Inflammatory macrophage treated with lipopolysaccharide for 4 hours (primary cell): ENCODE measurements at regions not wholly inside any gene's neighbourhood (a gene's known extent, or its start where the extent isn't known, plus 50 kb on each side); places are given as distances from the start of the nearest gene placed in this dataset.
"Not testable (repeated sequence)": the region's sequence is repeated elsewhere in the genome, so short reads cannot be mapped to it uniquely, and the experiment has no call there.

Experiments used
- DNase-seq: peaks from one replicate; pipeline ENCODE4 v3.0.0-alpha.2; 2020

DNA sequence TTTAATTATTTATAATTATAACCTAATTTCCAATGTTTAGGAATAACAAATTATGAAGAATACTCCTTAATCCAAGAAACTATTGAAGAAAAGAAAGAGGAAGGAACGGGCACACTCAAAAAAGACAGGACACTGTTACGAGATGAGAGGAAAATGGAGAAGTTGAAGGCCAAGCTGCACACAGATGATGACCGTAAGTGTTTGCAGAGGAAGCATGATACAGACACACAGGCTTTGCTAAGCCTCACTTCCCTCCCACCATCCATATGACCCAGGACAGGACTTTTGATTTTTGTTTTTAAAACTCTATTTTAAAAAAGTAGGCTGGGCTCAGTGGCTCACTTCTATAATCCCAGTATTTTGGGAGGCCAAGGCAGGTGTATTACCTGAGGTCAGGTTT, 389.4 kb upstream of the TPM1 start:
- peak; percentile 90 for DNase-seq

- DNase-seq = no peak
Measured at GRCh38 chr15:62656071-62656470, 386.5 kb upstream of the TPM1 start.

- peak; percentile 39 for DNase-seq
Measured at GRCh38 chr15:62657501-62657900, 385.0 kb upstream of the TPM1 start.

DNA sequence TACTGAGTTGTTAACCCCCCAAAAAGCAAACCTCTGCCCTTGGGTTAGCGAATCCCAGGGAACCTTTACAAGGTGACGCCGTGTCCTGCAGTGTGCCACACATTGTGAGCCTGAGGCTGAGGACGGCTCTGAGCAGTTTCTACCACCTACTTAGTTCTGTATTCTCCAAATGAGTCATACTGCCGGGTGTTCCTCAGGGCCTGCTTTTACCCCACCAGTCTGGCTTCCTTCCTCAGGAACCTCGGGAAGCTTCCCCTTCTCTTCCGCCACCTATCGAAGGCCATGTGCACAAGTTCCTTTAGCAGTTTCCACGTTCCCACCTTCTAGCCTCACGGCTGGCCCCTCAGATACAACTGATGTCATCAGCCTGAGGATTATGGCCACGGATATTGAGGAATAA, 384.0 kb upstream of the TPM1 start:
- DNase-seq = peak; percentile 89

DNA sequence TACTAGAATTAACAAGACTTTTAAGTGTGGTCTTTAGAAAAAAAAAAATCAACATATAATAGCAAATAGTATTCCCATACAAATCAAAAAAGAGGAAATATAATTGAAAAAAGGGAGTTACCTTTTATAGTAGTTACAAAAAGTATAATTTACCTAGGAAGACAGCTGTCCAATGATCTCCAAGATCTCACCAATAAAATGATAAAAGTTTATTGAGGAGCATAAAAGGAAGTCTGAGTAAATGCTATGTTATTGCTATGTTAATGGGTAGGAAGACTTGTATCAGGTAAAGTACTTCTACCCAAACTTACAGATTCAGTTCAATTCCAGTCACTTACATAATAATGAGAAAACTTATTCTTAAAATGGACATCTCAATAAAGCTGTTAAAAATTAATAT, 379.0 kb upstream of the TPM1 start:
- no peak for DNase-seq

DNA sequence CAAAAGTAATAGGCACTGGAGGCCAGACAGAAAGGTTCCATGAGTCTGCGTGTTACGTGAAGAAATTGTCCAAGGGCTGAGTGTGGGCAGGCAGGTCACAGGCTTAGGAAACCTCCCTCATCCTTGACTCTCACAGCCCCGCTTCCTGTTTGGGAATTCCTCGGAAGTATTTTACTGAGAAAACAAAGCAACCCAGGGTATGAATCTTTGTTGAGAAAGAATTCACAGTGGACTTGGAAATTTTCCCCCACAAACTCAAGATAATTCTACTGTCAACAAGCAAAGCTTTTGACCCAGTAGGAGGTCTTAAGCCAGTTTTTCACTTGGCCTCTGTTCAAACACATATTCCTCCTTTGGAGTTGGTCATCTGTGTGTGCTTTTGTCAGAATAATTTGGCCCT, 377.1 kb upstream of the TPM1 start:
- DNase-seq = no peak

DNA sequence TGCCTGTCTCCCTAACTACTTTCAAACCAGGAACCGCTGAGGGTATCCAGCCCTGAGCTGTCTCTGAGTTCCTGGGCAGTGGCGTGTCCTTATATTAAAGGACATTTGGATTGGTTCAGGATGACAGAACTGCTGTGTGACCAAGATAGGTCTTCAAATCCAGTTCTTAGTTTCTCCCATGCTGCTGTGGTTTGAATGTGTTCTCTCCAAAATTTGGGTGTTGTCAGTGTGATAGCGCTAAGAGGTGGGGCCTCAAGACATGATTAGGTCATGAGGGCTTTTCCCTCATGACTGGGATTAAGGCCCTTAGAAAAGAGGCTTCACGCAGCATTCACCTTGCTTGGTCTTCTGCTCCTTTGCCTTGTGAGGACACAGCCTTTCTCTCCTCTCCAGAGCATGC, 376.5 kb upstream of the TPM1 start:
- DNase-seq = no peak

GRCh38 chr15:62672268-62672667, 370.3 kb upstream of the TPM1 start:
- DNase-seq = no peak

GRCh38 chr15:62676891-62677290, 365.7 kb upstream of the TPM1 start:
- DNase-seq = no peak

GRCh38 chr15:62681939-62682896, 360.3 kb upstream of the TPM1 start:
- DNase-seq = no peak

DNA sequence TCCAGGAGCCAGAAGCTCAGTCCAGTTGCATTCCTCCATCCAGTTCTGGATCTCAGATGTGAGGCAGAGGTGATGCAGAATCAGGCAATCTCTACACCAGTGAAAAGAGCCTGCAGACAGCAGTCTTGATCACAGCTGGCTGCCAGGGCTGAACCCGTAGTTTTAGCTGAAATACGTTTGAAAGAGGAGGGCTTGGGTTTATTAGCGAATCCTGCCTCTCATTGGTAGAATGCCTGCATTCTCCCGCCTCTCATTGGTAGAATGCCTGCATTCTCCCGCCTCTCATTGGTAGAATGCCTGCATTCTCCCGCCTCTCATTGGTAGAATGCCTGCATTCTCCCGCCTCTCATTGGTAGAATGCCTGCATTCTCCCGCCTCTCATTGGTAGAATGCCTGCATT, 359.4 kb upstream of the TPM1 start:
- not testable (repeated sequence) for DNase-seq

DNA sequence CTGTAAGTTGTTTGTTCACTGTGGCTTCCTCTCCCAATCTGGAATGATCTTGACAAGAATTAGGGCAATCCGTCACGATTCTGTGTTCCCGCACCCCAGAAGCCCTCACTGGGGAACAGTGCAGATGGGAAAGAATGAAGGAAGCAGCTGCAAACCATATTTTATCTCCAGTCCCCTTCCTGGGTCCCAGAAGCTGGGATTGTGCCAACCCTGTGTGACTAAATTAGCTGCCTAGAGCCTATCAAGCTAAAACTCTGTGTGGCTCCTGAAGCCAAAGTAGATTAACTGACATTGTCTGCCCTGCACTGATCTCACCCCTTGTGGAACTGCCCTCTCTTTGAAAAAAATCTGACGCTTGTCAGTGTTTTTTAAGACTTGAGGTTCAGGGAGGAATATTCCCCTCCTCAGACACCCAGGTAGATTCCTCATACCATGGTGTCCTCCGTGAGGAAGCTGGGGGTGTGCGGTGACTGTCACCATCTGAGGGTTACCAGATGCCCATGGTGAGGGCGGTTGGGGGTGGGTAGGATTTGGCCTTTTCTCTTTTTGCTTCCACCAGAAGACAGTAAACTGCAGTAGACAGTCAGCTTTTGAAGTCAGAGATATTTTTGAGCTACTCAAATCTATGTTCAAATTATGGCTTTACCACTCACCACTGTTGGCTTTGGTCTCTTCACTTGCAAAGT, 358.3 kb upstream of the TPM1 start:
- no peak for DNase-seq

DNA sequence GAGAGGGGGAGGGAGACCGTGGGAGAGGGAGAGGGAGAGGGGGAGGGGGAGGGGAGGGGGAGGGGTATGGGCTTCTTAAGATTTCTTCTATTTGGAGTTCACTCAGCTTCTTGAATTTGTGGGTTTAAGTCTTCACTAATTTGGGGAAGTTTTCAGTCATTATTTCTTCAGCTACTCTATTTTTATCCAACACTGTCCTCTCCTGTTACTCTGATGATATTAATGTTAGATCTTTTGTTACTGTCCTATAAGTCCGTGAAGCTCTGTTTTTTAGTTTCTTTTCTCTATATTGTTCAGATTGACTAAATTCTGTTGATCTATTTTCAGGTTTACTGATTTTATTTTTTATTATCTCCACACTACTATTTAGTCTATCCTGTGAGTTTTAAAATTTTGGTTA, 351.5 kb upstream of the TPM1 start:
- DNase-seq = peak; percentile 13

GRCh38 chr15:62697636-62698035, 344.9 kb upstream of the TPM1 start:
- DNase-seq = no peak

- no peak for DNase-seq
Measured at GRCh38 chr15:62698646-62699045, 343.9 kb upstream of the TPM1 start.

GRCh38 chr15:62706317-62706716, 336.2 kb upstream of the TPM1 start:
- DNase-seq = no peak

- no peak for DNase-seq
Measured at GRCh38 chr15:62708470-62708869, 334.1 kb upstream of the TPM1 start.

DNA sequence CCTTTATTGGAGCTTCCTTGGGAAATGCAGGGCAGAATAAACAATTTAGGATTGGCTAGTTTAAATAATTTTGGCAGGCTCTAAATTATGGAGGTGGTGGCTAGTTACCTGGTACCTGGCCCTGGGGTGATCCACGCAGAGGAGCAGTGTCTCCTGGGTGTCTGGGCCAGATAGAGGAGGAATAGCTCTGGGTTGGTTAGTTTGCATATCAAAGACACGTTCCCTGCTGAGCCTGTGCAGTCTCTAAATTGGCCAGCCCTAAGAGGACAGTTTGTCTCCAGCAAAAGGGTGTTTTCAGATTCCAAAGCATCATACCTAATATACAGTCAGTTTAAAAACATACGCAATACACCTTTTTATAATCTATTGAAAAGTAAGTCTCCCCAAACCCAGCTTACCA, 333.3 kb upstream of the TPM1 start:
- no peak for DNase-seq

GRCh38 chr15:62711691-62712454, 330.7 kb upstream of the TPM1 start:
- DNase-seq = no peak

DNA sequence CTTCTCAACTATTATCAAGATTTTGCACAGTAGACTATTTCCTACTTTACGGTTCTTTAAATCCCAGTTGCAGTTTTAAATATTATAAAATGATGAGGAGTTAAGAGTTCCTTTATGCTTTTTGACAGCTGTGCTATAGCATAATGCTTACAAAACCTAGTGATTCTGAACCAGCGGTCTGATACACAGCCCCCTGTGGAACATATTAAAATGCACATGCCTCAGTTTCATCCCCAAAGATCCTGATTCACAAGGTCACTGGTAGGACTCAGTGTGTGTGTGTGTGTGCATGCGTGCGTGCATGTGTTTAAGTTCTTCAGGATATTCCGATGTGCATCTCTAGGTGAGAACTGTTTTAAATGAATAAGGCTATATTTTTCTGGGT, 330.1 kb upstream of the TPM1 start:
- no peak for DNase-seq

- no peak for DNase-seq
Measured at GRCh38 chr15:62715946-62716345, 326.6 kb upstream of the TPM1 start.

- no peak for DNase-seq
Measured at GRCh38 chr15:62717496-62717895, 325.1 kb upstream of the TPM1 start.

DNA sequence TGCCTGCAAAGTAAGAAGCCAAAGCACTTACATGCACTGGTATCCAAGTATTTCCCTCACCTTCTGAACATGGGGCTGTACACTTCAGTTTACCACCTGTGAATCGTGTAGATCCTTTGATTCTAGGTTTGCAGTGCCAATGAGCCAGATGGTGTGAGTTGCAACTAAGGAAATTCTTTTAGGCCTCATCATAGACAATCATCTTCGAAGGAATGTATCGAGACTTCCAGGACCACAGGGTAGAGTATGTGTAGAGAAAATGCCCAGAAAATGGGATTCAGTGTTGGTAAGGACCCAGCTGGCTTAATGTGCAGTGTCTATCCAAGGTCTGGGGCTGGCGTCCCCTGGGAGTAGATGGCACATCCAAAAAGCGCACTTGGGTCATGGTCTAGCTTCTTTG, 323.2 kb upstream of the TPM1 start:
- no peak for DNase-seq

DNA sequence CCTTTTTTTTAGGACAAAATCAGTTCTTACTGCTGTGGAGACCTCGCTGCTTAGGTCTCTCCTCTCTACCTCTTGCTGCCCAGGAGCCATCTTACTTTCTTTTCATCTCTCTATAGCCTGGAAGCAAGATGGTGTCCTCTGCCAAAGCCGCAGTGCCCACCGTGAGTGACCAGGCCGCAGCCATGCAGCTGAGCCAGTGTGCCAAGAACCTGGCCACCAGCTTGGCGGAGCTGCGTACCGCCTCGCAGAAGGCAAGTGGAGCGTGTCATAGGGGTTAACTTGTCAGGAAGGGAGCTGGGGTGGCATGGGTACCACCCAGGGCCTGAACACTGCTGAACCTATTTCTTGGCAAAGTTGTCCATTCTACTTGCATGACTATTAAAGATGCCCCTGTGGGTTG, 320.3 kb upstream of the TPM1 start:
- no peak for DNase-seq
